Sigmoid colon (tissue), 6 donors: ENCODE measurements at regions not wholly inside any gene's neighbourhood (a gene's known extent, or its start where the extent isn't known, plus 50 kb on each side); places are given as distances from the start of the nearest gene placed in this dataset.

Experiments
- DNase-seq: peaks from one replicate; pipeline ENCODE4 v3.0.0-alpha.2; 2019
- H3K27ac ChIP-seq, 4 donors: fragments of 200-600 bp; sonication (generic); one replicate each; pipeline ENCODE4 v1.5.1; 2016 to 2019; ENCODE audit warnings: mild to moderate bottlenecking in 1 of 4
- H3K27me3 ChIP-seq, 3 donors: fragments of 200-600 bp; sonication (generic); one replicate each; pipeline ENCODE4 v1.5.1; 2019; ENCODE audit warnings: mild to moderate bottlenecking in 1 of 3
- H3K36me3 ChIP-seq, 4 donors: fragments of 200-600 bp; sonication (generic); one replicate each; pipeline ENCODE4 v1.5.1; 2016 to 2019
- H3K4me1 ChIP-seq, 4 donors: fragments of 200-600 bp; sonication (generic); one replicate each; pipeline ENCODE4 v1.5.1; 2017 to 2019
- H3K4me3 ChIP-seq, 4 donors: fragments of 200-600 bp; sonication (generic); one replicate each; pipeline ENCODE4 v1.5.1; 2017 to 2019; ENCODE audit warnings: mild to moderate bottlenecking in 2 of 4, moderate library complexity in 1 of 4
- H3K9me3 ChIP-seq, 4 donors: fragments of 200-600 bp in 3 of 4; sonication (generic) in 3 of 4; one replicate each; pipeline versions ENCODE4 v1.5.1 to v1.6.1; 2013 to 2019
- EP300 ChIP-seq, 4 donors: sonication (generic); formaldehyde crosslinking; IDR thresholded peaks; one replicate each; pipeline ENCODE4 v1.6.1; 2017; ENCODE audit warnings: antibody characterized with exemption in 4 of 4
- POLR2A ChIP-seq, 2 donors: fragments of 450-650 bp; IDR thresholded peaks; one replicate each; pipeline ENCODE4 v1.6.1; 2016; ENCODE audit warnings: antibody characterized with exemption in 2 of 2, mild to moderate bottlenecking in 2 of 2, moderate library complexity in 2 of 2
- POLR2AphosphoS5 ChIP-seq, 4 donors: sonication (generic); formaldehyde crosslinking; IDR thresholded peaks; one replicate each; pipeline ENCODE4 v1.6.1; 2017; ENCODE audit warnings: antibody characterized with exemption in 4 of 4
- WGBS, 2 donors: extraction: QIAGEN DNeasy Blood & Tissue Kit; methylation state at CpG; one replicate each; pipeline ENCODE4 v1.1.7; 2013; 5-methylcytosine and 5-hydroxymethylcytosine counted together
- intact Hi-C: fragments of 100-400 bp; cut with DNase I; formaldehyde crosslinking; loops from one replicate; pipeline ENCODE4 v1.15.1; 2023
- TF ChIP-seq, protein P1 (sequence below), 4 experiments: fragments of 450-650 bp in 3 of 4; fragments of 200-600 bp in 1 of 4; IDR thresholded peaks; one replicate each; pipeline ENCODE4 v1.5.1; 2016 to 2019; ENCODE audit warnings: antibody characterized with exemption in 4 of 4, mild to moderate bottlenecking in 3 of 4, moderate library complexity in 2 of 4
- donor health status: healthy with polysubstance abuse.
- donor health status: healthy.

DNA sequence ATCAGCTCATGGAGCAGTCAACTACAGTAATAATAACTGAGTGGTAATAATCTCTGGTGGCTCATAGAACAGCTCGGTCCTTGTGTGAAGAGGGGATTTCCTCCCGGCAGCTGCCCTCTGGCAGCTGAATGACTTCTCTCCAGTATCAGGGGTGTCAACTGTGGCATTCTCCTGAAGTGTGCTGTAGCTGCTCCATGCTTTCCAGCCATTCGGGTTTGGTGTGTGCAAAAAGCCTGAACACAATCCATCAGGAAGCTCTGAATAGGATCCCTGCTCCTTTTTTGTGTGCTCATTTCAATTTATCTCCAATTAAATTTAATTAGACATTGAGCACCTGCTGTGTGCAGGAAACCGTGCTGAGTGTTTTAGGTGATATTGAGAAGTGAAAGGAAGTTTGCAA lies 59.8 kb upstream of the BARX1 start:
- intact Hi-C loops = loop anchor here (5.0 kb wide), 1 partner anchor 197 kb away; no protein-coding TSS in a partner anchor
- H3K27me3 ChIP-seq = no peaks in the 10 kb centered on the region
- no peaks in the 10 kb centered on the region for H3K9me3 ChIP-seq
- TF ChIP-seq POLR2AphosphoS5 (IDR thresholded peaks at IDR 0.05) (no peak), POLR2A (IDR thresholded peaks at IDR 0.05) (no peak), EP300 (IDR thresholded peaks at IDR 0.05) (no peak)
- TF ChIP-seq, protein P1, sequence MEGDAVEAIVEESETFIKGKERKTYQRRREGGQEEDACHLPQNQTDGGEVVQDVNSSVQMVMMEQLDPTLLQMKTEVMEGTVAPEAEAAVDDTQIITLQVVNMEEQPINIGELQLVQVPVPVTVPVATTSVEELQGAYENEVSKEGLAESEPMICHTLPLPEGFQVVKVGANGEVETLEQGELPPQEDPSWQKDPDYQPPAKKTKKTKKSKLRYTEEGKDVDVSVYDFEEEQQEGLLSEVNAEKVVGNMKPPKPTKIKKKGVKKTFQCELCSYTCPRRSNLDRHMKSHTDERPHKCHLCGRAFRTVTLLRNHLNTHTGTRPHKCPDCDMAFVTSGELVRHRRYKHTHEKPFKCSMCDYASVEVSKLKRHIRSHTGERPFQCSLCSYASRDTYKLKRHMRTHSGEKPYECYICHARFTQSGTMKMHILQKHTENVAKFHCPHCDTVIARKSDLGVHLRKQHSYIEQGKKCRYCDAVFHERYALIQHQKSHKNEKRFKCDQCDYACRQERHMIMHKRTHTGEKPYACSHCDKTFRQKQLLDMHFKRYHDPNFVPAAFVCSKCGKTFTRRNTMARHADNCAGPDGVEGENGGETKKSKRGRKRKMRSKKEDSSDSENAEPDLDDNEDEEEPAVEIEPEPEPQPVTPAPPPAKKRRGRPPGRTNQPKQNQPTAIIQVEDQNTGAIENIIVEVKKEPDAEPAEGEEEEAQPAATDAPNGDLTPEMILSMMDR (IDR thresholded peaks at IDR 0.05) = no peak
- no peak overlapping the region for H3K4me3 ChIP-seq
- DNase-seq = no peak
- 59 to 81% methylated on average over 4 of the region's 4 CpGs for WGBS, 2 donors
- H3K27ac ChIP-seq = no peak overlapping the region
- H3K36me3 ChIP-seq = no peaks in the 10 kb centered on the region
- peaks cover 0 to 15% (median 6%) of the 10 kb centered on the region in 4 donors for H3K4me1 ChIP-seq

DNA sequence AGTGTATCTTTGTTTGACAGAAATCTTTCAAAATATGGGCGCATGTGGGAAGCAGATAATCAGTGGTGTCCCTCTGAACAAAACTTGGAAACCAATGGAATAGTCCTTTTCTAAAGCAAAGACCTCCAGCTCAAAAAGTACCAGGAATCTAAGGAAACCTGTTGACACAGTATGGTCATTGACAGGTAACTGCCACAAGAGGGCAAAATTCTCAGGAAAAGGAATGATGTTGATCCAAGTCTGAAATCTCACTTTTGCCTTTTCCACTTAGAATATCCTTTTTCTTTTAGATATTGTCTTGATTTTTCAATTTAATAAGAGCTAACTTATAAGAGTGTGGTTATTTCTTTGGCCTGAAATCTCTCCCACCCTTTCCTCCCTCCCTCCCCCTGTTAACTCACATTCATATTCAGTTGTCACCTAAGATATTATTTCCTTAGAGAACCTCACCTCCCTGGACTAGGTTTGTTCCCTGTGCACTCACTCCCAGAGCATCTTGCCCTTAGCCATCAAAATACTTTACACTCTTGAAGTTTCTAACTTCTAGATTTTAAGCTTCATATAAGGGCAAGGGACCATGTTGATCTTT lies 59.0 kb upstream of the BARX1 start:
- no peak overlapping the region for H3K27ac ChIP-seq
- H3K4me1 ChIP-seq = peaks cover 0 to 15% (median 6%) of the 10 kb centered on the region in 4 donors
- TF ChIP-seq, protein P1 (IDR thresholded peaks at IDR 0.05) = peak in 3 of 4 experiments; percentile 14 to 31 (median 24)
- no peak for TF ChIP-seq POLR2A (IDR thresholded peaks at IDR 0.05)
- DNase-seq = no peak
- H3K9me3 ChIP-seq = no peaks in the 10 kb centered on the region
- intact Hi-C loops = no loop called here
- H3K36me3 ChIP-seq = no peaks in the 10 kb centered on the region
- H3K27me3 ChIP-seq = no peaks in the 10 kb centered on the region
- H3K4me3 ChIP-seq = no peak overlapping the region
- 63 to 82% methylated on average over 1 of the region's 1 CpG for WGBS, 2 donors

GRCh38 chr9:94010980-94011533 lies 55.9 kb upstream of the BARX1 start:
- H3K27me3 ChIP-seq = no peaks in the 10 kb centered on the region
- intact Hi-C loops = no loop called here
- H3K4me1 ChIP-seq = no peaks in the 10 kb centered on the region
- H3K9me3 ChIP-seq = no peaks in the 10 kb centered on the region
- no peaks in the 10 kb centered on the region for H3K36me3 ChIP-seq
- no peak for DNase-seq
- peak overlapping the region in 1 of 4 donors; percentile 58 for H3K27ac ChIP-seq
- no peak overlapping the region for H3K4me3 ChIP-seq
- TF ChIP-seq EP300 (IDR thresholded peaks at IDR 0.05) (no peak), POLR2AphosphoS5 (IDR thresholded peaks at IDR 0.05) (no peak)
- TF ChIP-seq, protein P1 (IDR thresholded peaks at IDR 0.05) = no peak
- 22 to 45% methylated on average over 4 of the region's 4 CpGs for WGBS, 2 donors

GRCh38 chr9:94005272-94005901 lies 50.2 kb upstream of the BARX1 start:
- TF ChIP-seq, protein P1 (IDR thresholded peaks at IDR 0.05) = no peak
- TF ChIP-seq POLR2AphosphoS5 (IDR thresholded peaks at IDR 0.05) (no peak), EP300 (IDR thresholded peaks at IDR 0.05) (no peak), POLR2A (IDR thresholded peaks at IDR 0.05) (no peak)
- Histone ChIP-seq H3K9me3 (no peaks in the 10 kb centered on the region), H3K4me1 (no peaks in the 10 kb centered on the region), H3K36me3 (no peaks in the 10 kb centered on the region), H3K27me3 (no peaks in the 10 kb centered on the region), H3K4me3 (no peak overlapping the region), H3K27ac (no peak overlapping the region)
- intact Hi-C loops = no loop called here
- DNase-seq = no peak
- 63 to 86% methylated on average over 3 of the region's 3 CpGs for WGBS, 2 donors
